ENCODE measurements at regions not wholly inside any gene's neighbourhood (a gene's known extent, or its start where the extent isn't known, plus 50 kb on each side); places are given as distances from the start of the nearest gene placed in this dataset.

- Mint-ChIP-seq H3K4me1 (no peaks in the 10 kb centered on the region), H3K27ac (no peak overlapping the region), H3K9me3 (peaks cover 3% of the 10 kb centered on the region), H3K4me3 (no peak overlapping the region), H3K36me3 (no peaks in the 10 kb centered on the region), H3K27me3 (ENCODE audit: insufficient read depth, low read depth) (no peaks in the 10 kb centered on the region)
- H3K79me2 ChIP-seq (ENCODE audit: low read depth): no peaks in the 10 kb centered on the region
- H3K36me3 ChIP-seq: no peaks in the 10 kb centered on the region
- no peak overlapping the region for H3K9ac ChIP-seq
- no peak overlapping the region for H3K4me2 ChIP-seq
- no peak overlapping the region for H3K27ac ChIP-seq
- TF ChIP-seq EZH2 (IDR thresholded peaks at IDR 0.05): no peak
- TF ChIP-seq EZH2phosphoT487 (IDR thresholded peaks at IDR 0.05): no peak
- TF ChIP-seq CTCF (IDR thresholded peaks at IDR 0.05): no peak
- no peaks in the 10 kb centered on the region for H3K4me1 ChIP-seq
- no peak overlapping the region for H2AFZ ChIP-seq (replicated peaks)
- no peaks in the 10 kb centered on the region for H3K27me3 ChIP-seq
- H3F3A ChIP-seq (ENCODE audit: low read depth): no peaks in the 10 kb centered on the region
- H3K4me3 ChIP-seq: no peak overlapping the region
- DNase-seq (ENCODE audit: low spot score): no peak
- peaks cover 10% of the 10 kb centered on the region for H3K9me3 ChIP-seq (ENCODE audit: low read depth)
- H4K20me1 ChIP-seq (ENCODE audit: low read depth): no peaks in the 10 kb centered on the region
Observed at GRCh38 chr9:29290516-29290915, 1717.2 kb upstream of the C9orf72 start.

GRCh38 chr9:29297592-29297991 is 1724.3 kb upstream of the C9orf72 start:
- no peaks in the 10 kb centered on the region for H3K4me1 Mint-ChIP-seq
- H3K9me3 Mint-ChIP-seq: peaks cover 3% of the 10 kb centered on the region
- Histone ChIP-seq H4K20me1 (ENCODE audit: low read depth) (no peaks in the 10 kb centered on the region), H3K79me2 (ENCODE audit: low read depth) (no peaks in the 10 kb centered on the region), H3K36me3 (no peaks in the 10 kb centered on the region), H3K27me3 (no peaks in the 10 kb centered on the region), H3K4me1 (no peaks in the 10 kb centered on the region), H3K4me3 (no peak overlapping the region), H3K9ac (no peak overlapping the region), H3K4me2 (no peak overlapping the region), H2AFZ (replicated peaks) (no peak overlapping the region), H3K9me3 (ENCODE audit: low read depth) (peaks cover 10% of the 10 kb centered on the region), H3K27ac (no peak overlapping the region), H3F3A (ENCODE audit: low read depth) (no peaks in the 10 kb centered on the region)
- TF ChIP-seq CTCF (IDR thresholded peaks at IDR 0.05): no peak
- no peak for TF ChIP-seq EZH2phosphoT487 (IDR thresholded peaks at IDR 0.05)
- TF ChIP-seq EZH2 (IDR thresholded peaks at IDR 0.05): no peak
- H3K4me3 Mint-ChIP-seq: no peak overlapping the region
- peaks cover 2% of the 10 kb centered on the region for H3K27me3 Mint-ChIP-seq (ENCODE audit: insufficient read depth, low read depth)
- no peak overlapping the region for H3K27ac Mint-ChIP-seq
- no peaks in the 10 kb centered on the region for H3K36me3 Mint-ChIP-seq
- no peak for DNase-seq (ENCODE audit: low spot score)

- Histone ChIP-seq H3K4me1 (no peaks in the 10 kb centered on the region), H3K36me3 (no peaks in the 10 kb centered on the region), H3K27me3 (no peaks in the 10 kb centered on the region), H3K4me2 (no peak overlapping the region), H3K27ac (no peak overlapping the region), H3K4me3 (no peak overlapping the region), H3K9me3 (ENCODE audit: low read depth) (no peaks in the 10 kb centered on the region), H3K79me2 (ENCODE audit: low read depth) (no peaks in the 10 kb centered on the region), H3F3A (ENCODE audit: low read depth) (no peaks in the 10 kb centered on the region), H2AFZ (replicated peaks) (no peak overlapping the region), H3K9ac (no peak overlapping the region), H4K20me1 (ENCODE audit: low read depth) (no peaks in the 10 kb centered on the region)
- TF ChIP-seq EZH2 (IDR thresholded peaks at IDR 0.05): no peak
- TF ChIP-seq CTCF (IDR thresholded peaks at IDR 0.05): no peak
- no peak for TF ChIP-seq EZH2phosphoT487 (IDR thresholded peaks at IDR 0.05)
- DNase-seq (ENCODE audit: low spot score): no peak
- no peak overlapping the region for H3K4me3 Mint-ChIP-seq
- H3K27ac Mint-ChIP-seq: no peak overlapping the region
- H3K36me3 Mint-ChIP-seq: no peaks in the 10 kb centered on the region
- H3K9me3 Mint-ChIP-seq: no peaks in the 10 kb centered on the region
- no peaks in the 10 kb centered on the region for H3K27me3 Mint-ChIP-seq (ENCODE audit: insufficient read depth, low read depth)
- H3K4me1 Mint-ChIP-seq: no peaks in the 10 kb centered on the region
Observed at GRCh38 chr9:29311221-29311620, 1737.9 kb upstream of the C9orf72 start.

- H3K4me3 ChIP-seq: no peak overlapping the region
- Mint-ChIP-seq H3K9me3 (no peaks in the 10 kb centered on the region), H3K4me3 (no peak overlapping the region), H3K4me1 (no peaks in the 10 kb centered on the region), H3K27me3 (ENCODE audit: insufficient read depth, low read depth) (no peaks in the 10 kb centered on the region), H3K36me3 (no peaks in the 10 kb centered on the region), H3K27ac (no peak overlapping the region)
- H3K9ac ChIP-seq: no peak overlapping the region
- H3K36me3 ChIP-seq: no peaks in the 10 kb centered on the region
- H3K9me3 ChIP-seq (ENCODE audit: low read depth): no peaks in the 10 kb centered on the region
- H3F3A ChIP-seq (ENCODE audit: low read depth): no peaks in the 10 kb centered on the region
- no peaks in the 10 kb centered on the region for H3K27me3 ChIP-seq
- no peak overlapping the region for H2AFZ ChIP-seq (replicated peaks)
- no peaks in the 10 kb centered on the region for H3K79me2 ChIP-seq (ENCODE audit: low read depth)
- DNase-seq (ENCODE audit: low spot score): no peak
- no peak overlapping the region for H3K27ac ChIP-seq
- TF ChIP-seq EZH2 (IDR thresholded peaks at IDR 0.05) (no peak), CTCF (IDR thresholded peaks at IDR 0.05) (no peak), EZH2phosphoT487 (IDR thresholded peaks at IDR 0.05) (no peak)
- H3K4me1 ChIP-seq: no peaks in the 10 kb centered on the region
- no peaks in the 10 kb centered on the region for H4K20me1 ChIP-seq (ENCODE audit: low read depth)
- H3K4me2 ChIP-seq: no peak overlapping the region
Observed at GRCh38 chr9:29312327-29312726, 1739.0 kb upstream of the C9orf72 start.

Data from neural progenitor cell (in vitro differentiated cells).